Medulla oblongata (tissue), 1 donor: ENCODE measurements at regions not wholly inside any gene's neighbourhood (a gene's known extent, or its start where the extent isn't known, plus 50 kb on each side); places are given as distances from the start of the nearest gene placed in this dataset.
"Not testable (repeated sequence)": the region's sequence is repeated elsewhere in the genome, so short reads cannot be mapped to it uniquely, and the experiment has no call there.

Experiments
- DNase-seq: peaks from one replicate; pipeline ENCODE4 v3.0.0-alpha.2; 2015; ENCODE audit errors: extremely low spot score

- DNase-seq = no peak
Measured at GRCh38 chr10:16231734-16232435, 204.9 kb upstream of the PTER start.

- no peak for DNase-seq
Measured at GRCh38 chr10:16232441-16232840, 204.4 kb upstream of the PTER start.

GRCh38 chr10:16234916-16235315, 201.9 kb upstream of the PTER start:
- DNase-seq = no peak

GRCh38 chr10:16242446-16242845, 194.4 kb upstream of the PTER start:
- no peak for DNase-seq

GRCh38 chr10:16242859-16243613, 193.8 kb upstream of the PTER start:
- no peak for DNase-seq

GRCh38 chr10:16250136-16250535, 186.7 kb upstream of the PTER start:
- not testable (repeated sequence) for DNase-seq

GRCh38 chr10:16256336-16256735, 180.5 kb upstream of the PTER start:
- no peak for DNase-seq

- DNase-seq = no peak
Measured at GRCh38 chr10:16258291-16259040, 178.3 kb upstream of the PTER start.

- DNase-seq = no peak
Measured at GRCh38 chr10:16259726-16260125, 177.1 kb upstream of the PTER start.

GRCh38 chr10:16260388-16260787, 176.4 kb upstream of the PTER start:
- no peak for DNase-seq

GRCh38 chr10:16271571-16271970, 165.2 kb upstream of the PTER start:
- DNase-seq = no peak

GRCh38 chr10:16274911-16275310, 161.9 kb upstream of the PTER start:
- DNase-seq = no peak

- DNase-seq = no peak
Measured at GRCh38 chr10:16280595-16280994, 156.2 kb upstream of the PTER start.

GRCh38 chr10:16292366-16292765, 144.4 kb upstream of the PTER start:
- DNase-seq = no peak

- no peak for DNase-seq
Measured at GRCh38 chr10:16297069-16297468, 139.7 kb upstream of the PTER start.

GRCh38 chr10:16297642-16298041, 139.2 kb upstream of the PTER start:
- no peak for DNase-seq

GRCh38 chr10:16304311-16304710, 132.5 kb upstream of the PTER start:
- DNase-seq = no peak

- DNase-seq = no peak
Measured at GRCh38 chr10:16310440-16310839, 126.4 kb upstream of the PTER start.

GRCh38 chr10:16314259-16314658, 122.6 kb upstream of the PTER start:
- no peak for DNase-seq

- no peak for DNase-seq
Measured at GRCh38 chr10:16316733-16317390, 119.9 kb upstream of the PTER start.

- DNase-seq = no peak
Measured at GRCh38 chr10:16341637-16342036, 95.2 kb upstream of the PTER start.

GRCh38 chr10:16348891-16349290, 87.9 kb upstream of the PTER start:
- DNase-seq = no peak
